ENCODE measurements at regions not wholly inside any gene's neighbourhood (a gene's known extent, or its start where the extent isn't known, plus 50 kb on each side); places are given as distances from the start of the nearest gene placed in this dataset.

GRCh38 chr14:65867333-65867732, 454.8 kb downstream of the FUT8 start:
- TF ChIP-seq CTCF (IDR thresholded peaks at IDR 0.05; ENCODE audit: poor library complexity) (no peak), EZH2phosphoT487 (IDR thresholded peaks at IDR 0.05; ENCODE audit: low read depth, severe bottlenecking, unreplicated experiment) (no peak), EZH2 (IDR thresholded peaks at IDR 0.05; ENCODE audit: borderline replicate concordance) (no peak)

All from hepatocyte (in vitro differentiated cells).